ENCODE measurements at regions not wholly inside any gene's neighbourhood (a gene's known extent, or its start where the extent isn't known, plus 50 kb on each side); places are given as distances from the start of the nearest gene placed in this dataset.

GRCh38 chr4:158079661-158080060 is 93.2 kb downstream of the GASK1B start:
- DNase-seq (ENCODE audit: low read depth in 1 of 2, low spot score in 1 of 2) = no peak

GRCh38 chr4:158077835-158078234 is 95.0 kb downstream of the GASK1B start:
- Histone ChIP-seq H3K27ac (replicated peaks) (no peak overlapping the region), H3K4me3 (replicated peaks; ENCODE audit: insufficient read depth, low read length) (no peak overlapping the region), H3K27me3 (ENCODE audit: insufficient read depth, poor library complexity, severe bottlenecking) (no peaks in the 10 kb centered on the region)
- no peak for DNase-seq (ENCODE audit: low read depth in 1 of 2, low spot score in 1 of 2)
- no peak for TF ChIP-seq POLR2AphosphoS5 (IDR thresholded peaks at IDR 0.05; ENCODE audit: low read depth)
- no peak for TF ChIP-seq SPI1 (IDR thresholded peaks at IDR 0.05; ENCODE audit: borderline replicate concordance, low read depth)
- TF ChIP-seq GABPA (IDR thresholded peaks at IDR 0.05; ENCODE audit: low read depth) = no peak
- no peak for TF ChIP-seq REST (IDR thresholded peaks at IDR 0.05; ENCODE audit: insufficient replicate concordance, low read depth)
- TF ChIP-seq CTCF (IDR thresholded peaks at IDR 0.05; ENCODE audit: insufficient read depth, low read length) = no peak

More at GRCh38 chr4:158079661-158080060, 93.2 kb downstream of the GASK1B start:
- H3K27ac ChIP-seq (replicated peaks) = no peak overlapping the region
- H3K4me3 ChIP-seq (replicated peaks; ENCODE audit: insufficient read depth, low read length) = no peak overlapping the region
- no peaks in the 10 kb centered on the region for H3K27me3 ChIP-seq (ENCODE audit: insufficient read depth, poor library complexity, severe bottlenecking)
- TF ChIP-seq REST (IDR thresholded peaks at IDR 0.05; ENCODE audit: insufficient replicate concordance, low read depth) = no peak
- no peak for TF ChIP-seq GABPA (IDR thresholded peaks at IDR 0.05; ENCODE audit: low read depth)
- TF ChIP-seq SPI1 (IDR thresholded peaks at IDR 0.05; ENCODE audit: borderline replicate concordance, low read depth) = no peak
- no peak for TF ChIP-seq CTCF (IDR thresholded peaks at IDR 0.05; ENCODE audit: insufficient read depth, low read length)

- Histone ChIP-seq H3K4me3 (replicated peaks; ENCODE audit: insufficient read depth, low read length) (no peak overlapping the region), H3K27me3 (ENCODE audit: insufficient read depth, poor library complexity, severe bottlenecking) (no peaks in the 10 kb centered on the region), H3K27ac (replicated peaks) (no peak overlapping the region)
- DNase-seq (ENCODE audit: low read depth in 1 of 2, low spot score in 1 of 2) = no peak
- no peak for TF ChIP-seq REST (IDR thresholded peaks at IDR 0.05; ENCODE audit: insufficient replicate concordance, low read depth)
These were observed 98.0 kb downstream of the GASK1B start for GRCh38 chr4:158074851-158075250.

- no peak for DNase-seq (ENCODE audit: low read depth in 1 of 2, low spot score in 1 of 2)
- Histone ChIP-seq H3K4me3 (replicated peaks; ENCODE audit: insufficient read depth, low read length) (no peak overlapping the region), H3K27ac (replicated peaks) (no peak overlapping the region), H3K27me3 (ENCODE audit: insufficient read depth, poor library complexity, severe bottlenecking) (no peaks in the 10 kb centered on the region)
- TF ChIP-seq REST (IDR thresholded peaks at IDR 0.05; ENCODE audit: insufficient replicate concordance, low read depth) = no peak
- TF ChIP-seq GABPA (IDR thresholded peaks at IDR 0.05; ENCODE audit: low read depth) = no peak
These were observed 100.9 kb downstream of the GASK1B start for GRCh38 chr4:158071931-158072330.

Measured in HL-60 (cell line).